HG03565 (cell line): ENCODE measurements at regions not wholly inside any gene's neighbourhood (a gene's known extent, or its start where the extent isn't known, plus 50 kb on each side); places are given as distances from the start of the nearest gene placed in this dataset.
"Not testable (repeated sequence)": the region's sequence is repeated elsewhere in the genome, so short reads cannot be mapped to it uniquely, and the experiment has no call there.

Experiments used
- ATAC-seq: cut with Tn5 transposase; IDR thresholded peaks from one replicate; pipeline ENCODE4 v1.9.1; 2021; ENCODE audit warnings: mild to moderate bottlenecking, moderate library complexity; ENCODE audit not compliant: unreplicated experiment

DNA sequence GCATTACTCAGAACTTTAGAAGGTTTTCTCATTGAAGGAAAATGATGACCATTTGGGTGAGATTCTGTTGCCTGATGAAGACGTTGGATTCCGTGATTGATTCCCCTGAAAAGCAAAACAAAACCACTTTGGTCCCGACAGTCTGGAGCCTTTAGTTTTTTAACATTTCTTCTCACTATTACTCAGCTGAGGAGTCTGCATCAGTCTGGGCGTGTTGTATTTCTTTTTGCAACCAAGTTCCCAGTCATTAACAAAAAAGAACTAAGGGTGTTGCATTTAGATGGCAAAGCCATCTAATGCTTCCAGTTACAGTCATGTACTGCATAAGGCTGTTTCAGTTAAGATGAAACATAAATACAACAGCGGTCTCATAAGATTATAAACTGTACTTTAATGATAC, 343.1 kb upstream of the CDH2 start:
- ATAC-seq = no peak

DNA sequence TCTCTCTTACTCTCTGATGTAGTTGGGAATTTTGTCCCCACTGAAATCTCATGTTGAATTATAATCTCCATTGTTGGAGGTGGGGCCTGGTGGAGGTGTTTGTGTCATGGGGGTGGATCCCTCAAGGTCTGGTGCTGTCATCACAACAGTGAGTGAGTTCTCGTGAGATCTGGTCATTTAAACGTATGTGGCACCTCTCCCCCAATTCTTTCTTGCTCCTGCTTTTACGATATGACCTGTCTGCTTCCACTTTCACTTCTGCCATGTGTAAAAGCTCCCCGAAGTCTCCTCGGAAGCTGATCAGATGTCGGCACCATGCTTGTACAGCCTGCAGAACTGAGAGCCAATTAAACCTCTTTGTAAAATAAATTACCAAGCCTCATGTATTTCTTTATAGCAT, 337.8 kb upstream of the CDH2 start:
- no peak for ATAC-seq

DNA sequence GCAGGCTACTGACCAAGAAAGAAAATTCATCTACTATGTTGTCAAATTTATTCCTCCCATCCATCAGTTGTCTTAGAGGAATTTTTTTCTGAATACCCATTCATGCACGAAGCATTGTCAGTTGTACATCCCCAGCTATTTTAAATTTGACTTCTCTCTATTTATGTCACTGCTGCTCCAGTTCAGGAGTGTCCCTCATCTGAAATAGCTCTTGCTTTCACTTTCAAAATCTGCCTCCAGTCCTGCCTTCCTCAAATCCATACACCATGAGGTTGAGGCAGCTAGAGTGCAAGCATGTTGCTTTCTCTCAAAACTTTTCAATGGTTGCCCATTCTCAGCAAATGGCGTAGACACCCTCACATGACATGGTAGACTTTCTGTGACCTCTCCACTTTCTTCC, 335.4 kb upstream of the CDH2 start:
- peak; percentile 53 for ATAC-seq

DNA sequence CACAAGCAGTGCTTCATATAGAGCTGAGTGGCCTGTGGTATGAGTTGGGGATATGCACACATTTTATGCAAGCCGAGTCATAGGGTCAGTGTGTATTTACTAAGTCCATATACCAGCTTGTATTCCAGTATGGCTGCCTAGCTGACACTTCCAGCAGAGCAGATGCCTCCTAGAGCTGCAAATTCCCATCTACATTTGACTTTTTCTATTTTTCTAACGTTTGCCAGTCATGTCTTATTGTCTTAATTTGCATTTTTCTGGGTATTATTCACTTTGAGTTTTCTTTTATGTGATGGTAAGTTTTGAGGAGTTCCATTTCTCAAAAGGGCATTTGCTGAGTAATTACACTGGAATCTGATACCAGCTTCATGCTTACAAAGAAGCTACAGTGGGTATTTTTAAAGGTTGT, 334.5 kb upstream of the CDH2 start:
- ATAC-seq = no peak

DNA sequence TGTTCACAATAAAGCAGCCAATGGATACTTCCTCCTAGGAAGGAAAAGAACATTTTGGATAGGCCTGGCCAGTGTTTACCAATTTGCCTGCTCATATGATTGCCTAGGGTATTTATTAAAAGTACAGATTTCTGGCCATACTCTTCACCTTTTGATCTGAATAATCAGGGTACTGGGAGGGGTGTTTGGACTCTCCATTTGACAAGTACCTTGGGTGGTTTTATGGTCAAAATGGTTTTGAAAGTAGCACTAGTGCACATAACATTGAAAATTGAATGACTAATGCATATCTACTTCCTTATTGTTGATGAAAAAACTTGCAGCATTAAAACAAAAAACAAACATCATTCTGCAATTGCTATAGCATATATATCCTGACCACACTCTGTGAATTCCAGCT, 333.3 kb upstream of the CDH2 start:
- no peak for ATAC-seq

DNA sequence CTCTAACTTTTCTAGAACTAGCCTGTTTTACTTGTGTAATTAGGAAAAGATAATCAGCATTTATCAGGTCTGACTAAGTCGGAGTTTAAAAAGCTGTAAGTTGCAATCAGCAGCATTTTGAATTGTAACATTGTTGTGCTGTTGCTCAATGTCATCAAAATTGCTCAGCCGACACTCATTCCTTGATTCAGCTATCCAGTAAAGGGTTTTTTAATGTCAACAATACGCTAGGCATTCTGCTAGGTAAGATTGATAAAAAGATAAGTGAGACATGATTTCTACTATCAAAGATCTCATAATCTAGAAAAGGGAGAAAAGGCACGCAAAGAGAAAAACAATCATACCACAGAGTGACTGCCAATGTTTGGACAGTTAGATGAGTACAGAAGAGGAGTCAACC, 327.1 kb upstream of the CDH2 start:
- ATAC-seq = no peak

DNA sequence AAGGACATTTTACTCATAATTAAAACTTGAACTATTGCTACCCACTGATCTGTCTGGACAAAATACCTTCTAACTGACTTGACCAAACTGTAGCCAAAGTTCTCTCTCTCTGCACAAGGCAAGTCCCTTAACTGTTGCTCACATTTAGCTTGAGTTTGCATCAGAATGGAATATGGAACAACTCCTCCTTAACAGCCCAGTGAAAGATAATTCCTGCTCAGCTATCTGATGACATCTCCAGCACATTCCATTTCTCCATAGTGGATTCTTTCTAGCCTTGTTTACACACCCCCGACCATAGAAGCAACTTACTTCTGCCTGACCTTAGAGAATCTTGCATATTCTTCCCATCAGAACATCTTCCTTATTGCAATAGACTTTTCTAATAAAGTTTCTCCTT, 317.2 kb upstream of the CDH2 start:
- ATAC-seq = no peak

DNA sequence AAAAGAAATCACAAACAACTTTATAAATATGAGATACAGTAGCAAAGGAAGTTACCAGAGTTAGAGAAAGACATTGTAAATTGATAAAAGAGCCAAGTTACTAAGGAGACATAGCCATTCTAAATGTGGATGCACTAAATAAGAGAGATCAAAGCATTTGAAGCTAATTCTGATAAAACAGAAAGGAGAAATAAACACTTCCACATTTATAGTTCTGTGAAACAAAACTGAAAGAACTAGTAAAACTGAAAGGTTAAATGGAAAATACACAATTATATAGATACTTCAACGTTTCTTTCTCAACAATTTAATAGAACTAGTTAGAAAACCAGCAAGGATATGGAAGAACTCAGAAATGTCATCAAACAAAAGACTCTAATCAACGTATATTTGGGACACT, 309.0 kb upstream of the CDH2 start:
- ATAC-seq = no peak

DNA sequence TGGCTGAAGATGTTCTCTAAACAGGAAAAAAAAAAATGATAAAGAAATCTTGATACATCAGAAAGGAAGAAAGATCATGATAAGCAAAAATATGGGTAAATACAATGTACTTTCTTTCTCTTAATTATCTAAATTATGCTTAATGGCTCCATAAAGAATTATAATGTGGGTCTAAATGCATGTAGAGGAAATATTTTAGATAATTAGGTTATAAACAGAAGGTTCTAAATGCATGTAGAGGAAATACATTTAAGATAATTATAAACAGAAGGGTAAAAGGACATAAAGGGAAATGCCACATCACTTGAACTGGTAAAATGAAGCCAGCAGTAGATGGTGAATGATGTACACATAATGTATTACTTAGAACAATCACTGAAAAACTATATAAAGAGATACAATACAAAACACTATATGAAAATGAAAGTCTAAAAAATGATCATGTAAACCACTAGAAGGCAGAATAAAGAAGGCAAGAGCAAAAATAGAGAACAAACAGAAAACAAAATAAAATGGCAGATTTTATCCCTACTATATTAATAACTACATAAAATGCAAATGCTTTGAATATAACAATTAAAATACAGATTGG, 308.4 kb upstream of the CDH2 start:
- ATAC-seq = no peak

DNA sequence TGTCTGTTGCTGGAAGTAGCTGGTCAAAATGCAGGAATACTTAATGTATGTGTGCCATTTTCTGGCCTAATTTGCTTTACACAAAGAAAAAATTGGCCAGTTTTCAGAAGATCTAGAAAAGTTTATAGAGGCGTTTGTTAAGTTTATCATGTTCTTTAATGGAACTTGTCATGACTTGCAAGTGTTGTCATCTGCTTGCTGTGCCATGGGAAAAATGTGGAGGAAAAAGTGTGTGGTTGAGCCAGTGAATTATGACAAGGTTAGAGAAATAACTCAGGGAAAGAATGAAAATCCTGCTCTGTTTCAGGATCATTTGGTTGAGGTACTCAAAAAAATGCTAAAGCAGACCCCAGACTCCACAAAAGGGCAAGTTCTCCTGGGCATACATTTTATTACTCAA, 301.6 kb upstream of the CDH2 start:
- ATAC-seq = no peak

DNA sequence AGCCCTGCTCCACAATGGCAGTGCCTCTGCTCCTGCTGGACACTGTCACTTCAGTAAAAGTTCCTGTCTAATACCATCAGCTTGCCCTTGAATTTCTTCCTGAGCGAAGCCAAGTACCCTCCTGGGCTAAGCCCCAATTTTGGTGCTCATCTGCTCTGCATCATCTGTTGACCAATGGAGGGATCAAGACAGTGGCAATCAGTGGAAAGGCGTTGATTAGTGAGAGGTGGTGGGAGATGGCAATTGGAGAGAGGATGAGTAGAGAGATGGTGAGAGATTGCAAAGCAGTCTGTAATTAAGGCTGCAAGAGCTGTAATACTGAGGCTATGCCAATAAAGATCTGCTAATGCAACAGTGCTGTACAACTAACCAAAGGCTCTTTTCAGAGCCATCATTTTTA, 299.4 kb upstream of the CDH2 start:
- ATAC-seq = no peak

DNA sequence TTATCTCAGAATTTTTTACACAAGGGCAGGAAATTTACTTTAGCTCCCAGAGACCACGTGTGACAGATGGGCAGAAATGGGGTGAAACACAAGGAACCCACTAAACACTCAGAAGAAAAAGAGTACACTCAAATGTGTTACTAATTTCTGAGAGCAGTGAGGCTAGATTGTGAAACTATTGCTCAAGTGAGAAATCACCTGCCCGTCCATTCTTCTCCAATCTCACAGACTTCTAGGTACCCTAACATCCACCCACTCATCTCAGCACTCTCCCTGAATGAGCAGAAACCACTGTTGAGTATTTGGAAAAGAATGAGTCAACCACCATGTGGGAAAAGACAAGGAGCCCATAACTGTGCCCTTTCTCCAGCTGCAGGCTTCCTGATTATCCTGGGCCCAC, 293.0 kb upstream of the CDH2 start:
- no peak for ATAC-seq

DNA sequence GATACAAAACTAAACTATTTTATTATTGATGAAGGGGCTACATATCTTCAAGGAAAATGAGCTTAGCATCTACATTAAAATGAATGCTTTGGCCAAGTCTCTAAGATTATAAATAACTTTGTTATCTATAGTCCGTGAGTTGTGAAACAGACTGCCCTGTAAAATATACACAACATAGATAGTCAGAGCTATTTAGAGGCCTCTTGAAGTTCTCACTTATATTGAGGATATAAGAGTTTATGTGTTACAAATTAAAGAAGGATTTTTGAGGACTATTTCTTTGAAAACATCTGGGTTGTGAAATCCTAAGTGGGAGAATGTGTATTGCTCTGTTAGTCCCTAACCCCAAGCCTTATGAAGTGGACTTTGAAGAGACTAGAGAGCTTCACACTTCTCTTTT, 292.0 kb upstream of the CDH2 start:
- no peak for ATAC-seq

DNA sequence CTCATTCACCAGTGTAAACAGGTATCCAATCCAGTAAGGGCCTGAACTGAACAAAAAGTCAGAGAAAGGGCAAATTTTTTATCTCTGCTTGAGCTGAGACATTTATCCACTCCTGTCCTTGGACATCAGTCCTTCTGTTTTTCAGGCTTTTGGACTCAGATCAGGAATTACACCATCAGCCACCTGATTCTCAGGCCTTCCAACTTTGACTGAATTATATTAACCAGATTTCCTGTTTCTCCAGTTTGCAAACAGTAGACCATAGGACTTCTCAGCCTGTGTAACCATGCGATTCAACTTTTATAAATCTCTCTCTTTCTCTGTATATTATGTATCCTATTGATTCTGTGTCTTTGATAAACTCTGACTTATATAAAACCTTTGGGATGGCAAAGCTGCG, 289.3 kb upstream of the CDH2 start:
- no peak for ATAC-seq

DNA sequence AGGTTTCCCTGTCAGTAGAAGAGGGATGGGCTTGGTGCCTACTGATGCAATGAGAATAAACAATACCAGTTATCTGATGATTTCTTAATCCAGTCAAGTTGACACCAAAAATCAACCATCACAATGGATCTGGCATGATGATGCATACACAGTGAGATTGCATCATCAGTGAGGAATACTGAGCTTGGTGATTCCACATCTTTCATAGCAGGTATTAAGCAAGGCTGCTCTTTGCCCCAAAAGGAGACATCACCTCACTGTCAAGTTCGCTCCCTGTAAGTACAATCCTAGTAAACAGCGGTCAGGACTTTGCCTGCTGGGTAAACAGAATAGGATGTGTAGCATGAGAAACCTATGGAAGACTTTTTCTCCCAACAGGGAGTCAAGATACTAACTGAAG, 282.7 kb upstream of the CDH2 start:
- no peak for ATAC-seq

DNA sequence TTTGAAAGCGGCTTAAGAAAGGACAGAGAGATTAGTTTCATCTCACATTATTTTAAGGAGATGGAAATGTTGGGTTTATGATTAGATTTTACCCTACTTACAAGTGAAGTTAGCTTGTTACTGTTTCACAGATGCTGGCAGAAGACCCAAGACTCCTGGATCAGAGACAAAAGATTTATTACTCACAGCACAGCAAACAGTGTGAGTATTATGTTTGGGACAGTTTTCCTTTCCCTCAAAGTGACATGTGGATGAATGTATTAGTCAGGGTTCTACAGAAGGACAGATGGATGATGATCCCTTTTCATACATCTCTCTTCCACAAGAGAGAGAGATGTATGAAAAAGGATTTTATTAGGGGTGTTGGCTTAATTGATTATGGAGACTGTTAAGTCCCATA, 281.8 kb upstream of the CDH2 start:
- ATAC-seq = no peak

DNA sequence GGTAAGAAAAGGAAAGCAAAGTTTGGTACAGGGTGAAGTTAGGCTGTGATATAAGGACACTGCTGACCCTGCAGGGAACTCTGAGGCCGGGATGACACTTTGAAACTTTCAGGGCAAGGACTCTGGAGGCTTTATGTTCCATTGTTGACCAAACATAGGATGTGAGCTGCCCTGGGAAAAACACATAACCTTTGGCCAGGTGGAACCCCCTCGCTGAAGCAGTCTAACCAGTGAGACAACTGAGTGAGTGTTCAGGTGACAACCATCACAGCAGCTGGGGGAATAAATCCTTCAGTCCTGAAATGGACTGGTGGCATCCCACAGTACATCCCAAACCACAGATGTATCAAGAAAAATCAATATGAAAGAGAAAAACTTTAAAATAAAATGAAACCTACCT, 280.9 kb upstream of the CDH2 start:
- no peak for ATAC-seq

DNA sequence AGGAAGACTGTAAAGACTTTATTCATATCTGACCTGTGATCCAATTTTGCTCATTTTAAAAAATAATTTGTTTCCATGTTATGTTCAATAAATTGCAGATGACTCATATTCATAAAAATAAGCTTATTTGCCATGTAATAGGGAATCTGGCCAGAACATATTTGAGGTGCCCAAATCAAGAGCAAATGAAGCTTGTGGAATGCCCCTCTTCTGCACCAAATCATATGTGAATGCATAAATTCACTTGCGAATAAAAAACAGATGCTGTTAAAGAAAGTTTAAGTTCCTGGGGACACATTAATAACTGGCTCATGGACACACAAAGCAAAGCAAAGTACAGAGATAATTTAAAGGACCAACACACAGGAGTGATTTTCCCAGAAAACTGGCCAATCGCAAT, 279.0 kb upstream of the CDH2 start:
- ATAC-seq = no peak

DNA sequence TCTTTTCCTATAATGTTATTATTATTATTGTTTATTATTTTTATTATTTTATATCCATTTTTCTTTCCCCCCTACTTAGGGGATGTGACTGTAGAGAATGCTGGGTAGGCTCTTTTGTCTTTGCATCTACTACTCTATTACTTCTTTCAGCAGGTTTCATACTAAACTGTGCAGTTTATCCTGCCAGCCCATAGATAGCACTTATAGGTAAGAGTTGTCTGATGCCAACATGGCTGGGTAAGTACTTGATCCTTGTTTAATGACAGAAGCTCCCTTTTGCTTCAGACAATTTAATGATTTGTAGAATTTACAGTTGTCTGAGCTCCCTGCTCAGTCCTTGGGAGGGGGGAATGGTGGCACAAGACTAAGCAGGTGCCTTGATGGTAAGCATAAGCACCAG, 262.9 kb upstream of the CDH2 start:
- no peak for ATAC-seq

DNA sequence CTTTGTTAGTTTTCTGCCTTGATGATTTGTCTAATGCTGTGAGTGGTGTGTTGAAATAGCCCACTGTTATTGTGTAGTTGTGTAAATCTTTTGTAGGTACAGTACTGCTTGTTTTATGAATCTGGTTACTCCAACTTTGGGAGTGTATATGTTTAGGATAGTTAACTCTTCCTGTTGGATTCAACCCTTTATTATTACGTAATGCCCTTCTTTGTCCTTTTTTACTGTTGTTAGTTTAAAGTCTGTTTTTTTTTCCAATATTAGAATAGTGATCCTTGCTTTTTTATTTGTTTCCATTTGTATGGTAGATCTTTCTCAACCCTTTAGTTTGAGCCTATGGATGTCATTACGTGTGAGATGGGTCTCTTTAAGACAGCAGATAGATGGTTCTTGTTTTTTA, 261.5 kb upstream of the CDH2 start:
- no peak for ATAC-seq

DNA sequence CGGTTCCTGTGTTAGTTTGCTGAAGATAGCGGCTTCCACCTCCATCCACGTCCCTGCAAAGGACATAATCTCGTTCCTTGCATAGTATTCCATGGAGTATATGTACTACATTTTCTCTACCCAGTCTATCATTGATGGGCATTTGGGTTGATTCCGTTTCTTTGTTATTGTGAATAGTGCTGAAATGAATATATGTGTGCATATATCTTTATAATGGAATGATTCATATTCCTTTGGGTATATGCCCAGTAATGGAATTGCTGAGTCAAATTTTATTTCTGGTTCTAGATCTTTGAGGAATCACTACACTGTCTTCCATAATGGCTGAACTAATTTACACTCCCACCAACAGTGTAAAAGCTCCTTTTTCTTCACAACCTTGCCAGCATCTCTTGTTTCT, 255.4 kb upstream of the CDH2 start:
- ATAC-seq = no peak

DNA sequence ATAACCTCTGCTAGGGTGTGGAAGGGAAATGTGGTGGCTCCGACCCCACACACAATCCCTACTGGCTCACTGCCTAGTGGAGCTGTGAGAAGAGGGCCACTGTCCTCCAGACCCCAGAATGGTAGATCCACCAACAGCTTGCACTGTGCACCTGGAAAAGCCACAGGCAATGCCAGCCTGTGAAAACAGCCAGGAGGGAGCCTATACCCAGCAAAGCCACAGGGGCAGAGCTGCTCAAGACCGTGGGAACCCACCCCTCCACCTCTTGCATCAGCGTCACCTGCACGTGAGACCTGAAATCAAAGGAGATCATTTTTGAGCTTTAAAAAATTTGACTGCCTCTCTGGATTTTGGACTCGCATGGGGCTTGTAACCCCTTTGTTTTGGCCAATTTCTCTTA, 249.0 kb upstream of the CDH2 start:
- ATAC-seq = no peak

DNA sequence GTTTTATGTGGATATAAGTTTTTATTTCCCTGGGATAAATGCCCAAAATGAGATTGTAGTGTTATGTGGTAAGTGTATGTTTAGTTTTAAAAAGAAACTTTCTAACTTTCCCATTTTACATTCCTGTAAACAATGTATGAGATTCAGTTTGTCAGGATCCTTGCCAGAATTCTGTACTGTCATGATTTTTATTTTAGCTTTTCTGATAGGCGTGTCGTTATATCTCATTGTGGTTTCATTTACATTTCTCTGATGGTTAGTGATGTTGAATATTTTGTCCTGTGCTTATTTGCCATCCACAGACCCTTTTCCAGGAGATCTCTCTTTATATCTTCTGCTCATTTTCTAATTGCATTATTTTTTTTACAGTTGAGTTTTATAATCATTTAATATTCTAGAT, 245.6 kb upstream of the CDH2 start:
- ATAC-seq = no peak

DNA sequence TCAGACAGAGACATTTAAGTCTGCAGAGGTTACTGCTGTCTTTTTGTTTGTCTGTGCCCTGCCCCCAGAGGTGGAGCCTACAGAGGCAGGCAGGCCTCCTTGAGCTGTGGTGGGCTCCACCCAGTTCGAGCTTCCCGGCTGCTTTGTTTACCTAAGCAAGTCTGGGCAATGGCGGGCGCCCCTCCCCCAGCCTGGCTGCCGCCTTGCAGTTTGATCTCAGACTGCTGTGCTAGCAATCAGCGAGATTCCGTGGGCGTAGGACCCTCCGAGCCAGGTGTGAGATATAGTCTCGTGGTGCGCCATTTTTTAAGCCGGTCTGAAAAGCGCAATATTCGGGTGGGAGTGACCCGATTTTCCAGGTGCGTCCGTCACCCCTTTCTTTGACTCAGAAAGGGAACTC, 245.0 kb upstream of the CDH2 start:
- not testable (repeated sequence) for ATAC-seq
